ENCODE measurements at regions not wholly inside any gene's neighbourhood (a gene's known extent, or its start where the extent isn't known, plus 50 kb on each side); places are given as distances from the start of the nearest gene placed in this dataset.

DNA sequence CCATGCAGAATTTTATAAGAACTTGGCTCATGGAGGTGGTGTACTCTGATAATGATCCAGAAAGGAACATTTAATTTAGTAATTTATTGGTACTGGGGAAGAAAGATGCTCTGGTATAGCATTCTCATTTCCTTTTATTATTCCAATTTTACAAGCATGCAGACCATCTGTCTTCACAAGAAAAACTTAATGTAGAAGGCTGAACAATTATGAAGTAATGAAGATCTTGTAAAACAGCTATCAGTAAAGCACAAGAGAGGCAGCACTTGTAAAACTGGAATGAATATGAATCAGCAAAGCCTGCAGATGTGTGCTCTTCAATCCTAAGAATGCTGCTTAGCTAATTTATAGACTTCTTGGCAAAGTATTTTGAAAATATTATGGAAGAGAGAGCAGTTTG lies 300.0 kb downstream of the YTHDC2 start:
- TF ChIP-seq, protein P1, sequence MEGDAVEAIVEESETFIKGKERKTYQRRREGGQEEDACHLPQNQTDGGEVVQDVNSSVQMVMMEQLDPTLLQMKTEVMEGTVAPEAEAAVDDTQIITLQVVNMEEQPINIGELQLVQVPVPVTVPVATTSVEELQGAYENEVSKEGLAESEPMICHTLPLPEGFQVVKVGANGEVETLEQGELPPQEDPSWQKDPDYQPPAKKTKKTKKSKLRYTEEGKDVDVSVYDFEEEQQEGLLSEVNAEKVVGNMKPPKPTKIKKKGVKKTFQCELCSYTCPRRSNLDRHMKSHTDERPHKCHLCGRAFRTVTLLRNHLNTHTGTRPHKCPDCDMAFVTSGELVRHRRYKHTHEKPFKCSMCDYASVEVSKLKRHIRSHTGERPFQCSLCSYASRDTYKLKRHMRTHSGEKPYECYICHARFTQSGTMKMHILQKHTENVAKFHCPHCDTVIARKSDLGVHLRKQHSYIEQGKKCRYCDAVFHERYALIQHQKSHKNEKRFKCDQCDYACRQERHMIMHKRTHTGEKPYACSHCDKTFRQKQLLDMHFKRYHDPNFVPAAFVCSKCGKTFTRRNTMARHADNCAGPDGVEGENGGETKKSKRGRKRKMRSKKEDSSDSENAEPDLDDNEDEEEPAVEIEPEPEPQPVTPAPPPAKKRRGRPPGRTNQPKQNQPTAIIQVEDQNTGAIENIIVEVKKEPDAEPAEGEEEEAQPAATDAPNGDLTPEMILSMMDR (IDR thresholded peaks at IDR 0.05 in 4 of 5, conservative IDR thresholded peaks at IDR 0.05 in 1 of 5), result no peak
- no peak for TF ChIP-seq POLR2A (IDR thresholded peaks at IDR 0.05)
